ENCODE measurements at regions not wholly inside any gene's neighbourhood (a gene's known extent, or its start where the extent isn't known, plus 50 kb on each side); places are given as distances from the start of the nearest gene placed in this dataset.

DNA sequence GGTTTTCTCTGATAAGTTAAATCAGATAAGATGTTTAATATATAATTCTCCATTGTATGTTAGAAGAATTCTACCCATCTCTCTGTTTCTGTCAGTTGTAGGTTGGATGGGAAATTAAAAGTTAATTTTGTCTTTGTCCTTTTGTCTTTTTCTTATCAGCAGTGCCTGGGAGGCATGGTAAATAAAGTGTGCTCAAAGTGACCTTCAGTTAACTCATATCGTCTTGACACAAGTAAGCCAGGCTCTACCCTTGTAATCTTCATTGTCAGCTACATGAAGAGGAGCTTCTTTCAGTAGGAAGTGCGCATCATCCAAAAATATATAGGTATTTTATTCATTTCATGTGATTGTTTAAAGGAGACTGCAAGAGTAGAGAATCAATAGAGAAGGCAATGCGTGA lies 138.9 kb upstream of the NRIP1 start:
- TF ChIP-seq, protein P1, sequence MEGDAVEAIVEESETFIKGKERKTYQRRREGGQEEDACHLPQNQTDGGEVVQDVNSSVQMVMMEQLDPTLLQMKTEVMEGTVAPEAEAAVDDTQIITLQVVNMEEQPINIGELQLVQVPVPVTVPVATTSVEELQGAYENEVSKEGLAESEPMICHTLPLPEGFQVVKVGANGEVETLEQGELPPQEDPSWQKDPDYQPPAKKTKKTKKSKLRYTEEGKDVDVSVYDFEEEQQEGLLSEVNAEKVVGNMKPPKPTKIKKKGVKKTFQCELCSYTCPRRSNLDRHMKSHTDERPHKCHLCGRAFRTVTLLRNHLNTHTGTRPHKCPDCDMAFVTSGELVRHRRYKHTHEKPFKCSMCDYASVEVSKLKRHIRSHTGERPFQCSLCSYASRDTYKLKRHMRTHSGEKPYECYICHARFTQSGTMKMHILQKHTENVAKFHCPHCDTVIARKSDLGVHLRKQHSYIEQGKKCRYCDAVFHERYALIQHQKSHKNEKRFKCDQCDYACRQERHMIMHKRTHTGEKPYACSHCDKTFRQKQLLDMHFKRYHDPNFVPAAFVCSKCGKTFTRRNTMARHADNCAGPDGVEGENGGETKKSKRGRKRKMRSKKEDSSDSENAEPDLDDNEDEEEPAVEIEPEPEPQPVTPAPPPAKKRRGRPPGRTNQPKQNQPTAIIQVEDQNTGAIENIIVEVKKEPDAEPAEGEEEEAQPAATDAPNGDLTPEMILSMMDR (conservative IDR thresholded peaks at IDR 0.05 in 1 of 2, IDR thresholded peaks at IDR 0.05 in 1 of 2; ENCODE audit: extremely low read depth in 1 of 2, insufficient read depth in 1 of 2, low read depth in 1 of 2, low read length in 2 of 2) = no peak
- TF ChIP-seq EZH2 (IDR thresholded peaks at IDR 0.05; ENCODE audit: borderline replicate concordance, low read length) = no peak
